Prostate gland (tissue), 2 donors: ENCODE measurements at regions not wholly inside any gene's neighbourhood (a gene's known extent, or its start where the extent isn't known, plus 50 kb on each side); places are given as distances from the start of the nearest gene placed in this dataset.

Experiments
- DNase-seq: peaks from one replicate; pipeline ENCODE4 v3.0.0-alpha.2; 2019; ENCODE audit warnings: low spot score
- H3K27ac ChIP-seq, 2 donors: fragments of 200-600 bp; sonication (generic); 2 replicates each; pipeline ENCODE4 v1.5.1; 2017 to 2019
- H3K27me3 ChIP-seq: fragments of 200-600 bp; sonication (generic); replicated peaks from 2 replicates; pipeline ENCODE4 v1.5.1; 2019; ENCODE audit not compliant: insufficient read depth
- H3K36me3 ChIP-seq, 2 donors: fragments of 200-600 bp; sonication (generic); 1 replicate in 1 of 2; 2 replicates in 1 of 2; pipeline versions ENCODE4 v1.5.1 to v1.8.1; 2017 to 2019
- H3K4me1 ChIP-seq: fragments of 200-600 bp; sonication (generic); replicated peaks from 2 replicates; pipeline ENCODE4 v1.5.1; 2019
- H3K4me3 ChIP-seq, 2 donors: fragments of 200-600 bp; sonication (generic); 2 replicates each; pipeline ENCODE4 v1.5.1; 2017 to 2019
- H3K9me3 ChIP-seq: fragments of 200-600 bp; sonication (generic); 2 replicates; pipeline ENCODE4 v1.5.1; 2017
- CTCF ChIP-seq, 4 experiments: fragments of 200-600 bp in 2 of 4; fragments of 450-650 bp in 2 of 4; sonication (generic) in 2 of 4; IDR thresholded peaks; 1 replicate in 3 of 4; 2 replicates in 1 of 4; pipeline ENCODE4 v1.5.1; 2016 to 2019; ENCODE audit warnings: antibody characterized with exemption in 4 of 4, mild to moderate bottlenecking in 2 of 4, moderate library complexity in 2 of 4
- POLR2A ChIP-seq: fragments of 450-650 bp; IDR thresholded peaks from one replicate; pipeline ENCODE4 v1.6.1; 2016; ENCODE audit warnings: antibody characterized with exemption, mild to moderate bottlenecking
- POLR2AphosphoS5 ChIP-seq: sonication (generic); formaldehyde crosslinking; IDR thresholded peaks from one replicate; pipeline ENCODE4 v1.6.1; 2017; ENCODE audit warnings: antibody characterized with exemption
- WGBS: methylation state at CpG from one replicate; pipeline ENCODE4 v1.1.5; 2018; 5-methylcytosine and 5-hydroxymethylcytosine counted together
- intact Hi-C: fragments of 100-400 bp; cut with DNase I; formaldehyde crosslinking; loops from one replicate; pipeline ENCODE4 v1.14.2; 2022

- WGBS, result 15% methylated on average over 23 of the region's 32 CpGs
- no peak overlapping the region for H3K27ac ChIP-seq
- H3K27me3 ChIP-seq, result peaks cover 26% of the 10 kb centered on the region
- no peaks in the 10 kb centered on the region for H3K9me3 ChIP-seq
- intact Hi-C loops, result no loop called here
- no peaks in the 10 kb centered on the region for H3K36me3 ChIP-seq
- no peak for DNase-seq
- TF ChIP-seq CTCF (IDR thresholded peaks at IDR 0.05), result no peak
- no peak for TF ChIP-seq POLR2AphosphoS5
- no peak for TF ChIP-seq POLR2A
- no peaks in the 10 kb centered on the region for H3K4me1 ChIP-seq
- no peak overlapping the region for H3K4me3 ChIP-seq
Observed at GRCh38 chr4:1490654-1491327, 84.5 kb upstream of the NKX1-1 start.

- 75% methylated on average over 26 of the region's 32 CpGs for WGBS
- DNase-seq, result no peak
- Histone ChIP-seq H3K4me3 (no peak overlapping the region), H3K27ac (no peak overlapping the region), H3K36me3 (no peaks in the 10 kb centered on the region), H3K4me1 (no peaks in the 10 kb centered on the region), H3K9me3 (no peaks in the 10 kb centered on the region), H3K27me3 (peaks cover 26% of the 10 kb centered on the region)
- intact Hi-C loops, result no loop called here
- no peak for TF ChIP-seq CTCF (IDR thresholded peaks at IDR 0.05)
- TF ChIP-seq POLR2AphosphoS5, result no peak
- no peak for TF ChIP-seq POLR2A
Observed at GRCh38 chr4:1490011-1490653, 83.9 kb upstream of the NKX1-1 start.

DNA sequence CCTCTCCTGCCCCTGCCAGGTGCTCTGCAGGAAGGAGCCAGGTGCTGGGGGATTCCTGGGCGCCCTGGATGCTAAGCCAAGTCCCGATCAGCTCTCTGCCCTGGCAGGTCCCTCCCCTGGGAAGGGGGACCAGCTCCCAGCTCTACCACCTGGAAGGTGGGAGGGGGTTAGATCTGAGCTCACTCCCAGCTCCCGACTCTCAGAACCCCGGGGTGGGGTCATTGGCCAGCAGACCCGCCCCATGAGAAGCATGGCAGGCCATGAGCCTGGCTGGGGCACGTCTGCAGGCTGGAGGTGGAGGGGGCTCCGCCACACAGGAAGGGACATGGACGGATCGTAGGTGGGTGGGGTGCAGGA, 83.4 kb upstream of the NKX1-1 start:
- no peak for DNase-seq
- Histone ChIP-seq H3K9me3 (no peaks in the 10 kb centered on the region), H3K27ac (no peak overlapping the region), H3K4me1 (no peaks in the 10 kb centered on the region), H3K36me3 (no peaks in the 10 kb centered on the region), H3K27me3 (peaks cover 26% of the 10 kb centered on the region), H3K4me3 (no peak overlapping the region)
- TF ChIP-seq POLR2A, result no peak
- intact Hi-C loops, result no loop called here
- WGBS, result 62% methylated on average over 7 of the region's 9 CpGs

DNA sequence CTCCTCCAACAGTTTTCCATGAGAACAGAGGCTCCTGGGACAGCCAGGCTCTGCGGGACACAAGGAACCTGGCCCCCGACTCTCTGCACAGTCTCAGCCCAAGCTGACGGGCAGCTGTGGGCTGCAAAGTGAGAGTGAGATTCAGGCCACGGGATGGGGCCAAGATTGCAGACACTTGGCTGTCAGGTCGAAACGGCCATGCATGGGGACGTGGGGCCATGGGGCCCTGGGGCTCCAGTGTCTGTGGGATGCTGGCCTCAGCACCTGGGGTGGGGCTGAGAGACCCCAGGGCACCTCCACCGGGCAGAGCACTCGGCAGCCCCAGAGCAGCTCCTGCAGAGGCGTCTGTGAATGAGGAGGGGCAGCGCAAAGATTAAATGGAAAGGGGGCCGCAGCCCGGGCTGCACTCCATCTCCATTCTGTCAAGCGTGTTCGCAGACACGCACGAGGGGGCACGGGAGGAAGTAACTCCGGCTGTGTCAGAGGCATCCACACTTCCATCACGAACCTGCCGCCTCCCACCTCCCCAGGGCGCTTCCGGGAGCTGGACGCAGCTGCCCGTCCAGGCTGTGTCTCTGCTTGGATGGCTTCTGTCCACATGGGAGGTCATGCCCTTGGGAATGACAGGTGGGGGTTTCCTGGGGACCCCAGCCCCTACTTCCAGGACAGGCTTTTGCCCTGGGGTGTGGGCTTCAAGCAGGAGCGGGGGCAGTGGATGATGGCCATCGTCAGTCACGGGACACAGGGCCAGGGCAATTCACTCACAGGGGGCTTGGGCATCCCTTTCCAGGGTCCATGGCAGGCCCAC, 82.8 kb upstream of the NKX1-1 start:
- TF ChIP-seq CTCF (IDR thresholded peaks at IDR 0.05), result no peak
- no peak for TF ChIP-seq POLR2AphosphoS5
- TF ChIP-seq POLR2A, result no peak
- Histone ChIP-seq H3K4me3 (no peak overlapping the region), H3K36me3 (no peaks in the 10 kb centered on the region), H3K9me3 (no peaks in the 10 kb centered on the region), H3K27me3 (peaks cover 26% of the 10 kb centered on the region), H3K27ac (no peak overlapping the region), H3K4me1 (no peaks in the 10 kb centered on the region)
- intact Hi-C loops, result no loop called here
- no peak for DNase-seq
- 51% methylated on average over 26 of the region's 28 CpGs for WGBS

GRCh38 chr4:1488357-1488756, 82.1 kb upstream of the NKX1-1 start:
- TF ChIP-seq POLR2A (no peak), CTCF (IDR thresholded peaks at IDR 0.05) (no peak), POLR2AphosphoS5 (no peak)
- H3K27ac ChIP-seq, result no peak overlapping the region
- no peak overlapping the region for H3K4me3 ChIP-seq
- no peak for DNase-seq
- H3K4me1 ChIP-seq, result no peaks in the 10 kb centered on the region
- H3K36me3 ChIP-seq, result no peaks in the 10 kb centered on the region
- H3K27me3 ChIP-seq, result peaks cover 26% of the 10 kb centered on the region
- intact Hi-C loops, result no loop called here
- WGBS, result 91% methylated on average over 7 of the region's 7 CpGs
- H3K9me3 ChIP-seq, result no peaks in the 10 kb centered on the region
